Uterus (tissue), 2 donors: ENCODE measurements at regions not wholly inside any gene's neighbourhood (a gene's known extent, or its start where the extent isn't known, plus 50 kb on each side); places are given as distances from the start of the nearest gene placed in this dataset.

Experiments used
- CTCF ChIP-seq, 4 experiments: fragments of 200-600 bp in 2 of 4; fragments of 450-650 bp in 2 of 4; sonication (generic) in 2 of 4; IDR thresholded peaks; one replicate each; pipeline ENCODE4 v1.5.1; 2016 to 2019; ENCODE audit warnings: antibody characterized with exemption in 4 of 4, mild to moderate bottlenecking in 2 of 4, moderate library complexity in 1 of 4
- POLR2A ChIP-seq, 2 donors: fragments of 450-650 bp; IDR thresholded peaks; one replicate each; pipeline ENCODE4 v1.6.1; 2016; ENCODE audit warnings: antibody characterized with exemption in 2 of 2, mild to moderate bottlenecking in 1 of 2, moderate library complexity in 1 of 2

DNA sequence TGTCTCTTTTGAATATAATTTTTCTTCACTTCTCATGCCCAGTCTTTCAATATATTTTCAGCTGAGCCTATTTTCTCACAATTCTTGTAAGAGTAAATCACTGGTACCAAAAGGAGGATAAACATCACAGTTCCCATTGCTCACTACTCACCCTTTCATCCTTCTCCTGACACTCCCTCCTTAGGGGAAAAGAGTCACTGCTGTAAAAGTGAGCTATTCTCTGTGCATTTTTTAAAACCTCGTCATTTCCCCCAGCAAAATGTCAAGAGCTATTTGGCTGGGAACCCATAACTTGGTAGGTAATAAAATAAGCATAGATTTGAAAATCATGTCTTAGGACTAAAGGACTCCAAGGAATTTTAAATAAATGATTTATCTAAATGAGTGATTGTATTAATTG, 340.1 kb upstream of the GYPC start:
- TF ChIP-seq CTCF (IDR thresholded peaks at IDR 0.05) (no peak), POLR2A (IDR thresholded peaks at IDR 0.05) (no peak)
